ENCODE measurements at regions not wholly inside any gene's neighbourhood (a gene's known extent, or its start where the extent isn't known, plus 50 kb on each side); places are given as distances from the start of the nearest gene placed in this dataset.
"Not testable (repeated sequence)": the region's sequence is repeated elsewhere in the genome, so short reads cannot be mapped to it uniquely, and the experiment has no call there.

- in situ Hi-C loops (cut with HindIII; ENCODE audit: low sequenced_read_pairs), result no loop called here
- DNase-seq (ENCODE audit: low spot score), result no peak
These were observed 351.9 kb upstream of the FAT1 start for GRCh38 chr4:187075514-187075913.

DNA sequence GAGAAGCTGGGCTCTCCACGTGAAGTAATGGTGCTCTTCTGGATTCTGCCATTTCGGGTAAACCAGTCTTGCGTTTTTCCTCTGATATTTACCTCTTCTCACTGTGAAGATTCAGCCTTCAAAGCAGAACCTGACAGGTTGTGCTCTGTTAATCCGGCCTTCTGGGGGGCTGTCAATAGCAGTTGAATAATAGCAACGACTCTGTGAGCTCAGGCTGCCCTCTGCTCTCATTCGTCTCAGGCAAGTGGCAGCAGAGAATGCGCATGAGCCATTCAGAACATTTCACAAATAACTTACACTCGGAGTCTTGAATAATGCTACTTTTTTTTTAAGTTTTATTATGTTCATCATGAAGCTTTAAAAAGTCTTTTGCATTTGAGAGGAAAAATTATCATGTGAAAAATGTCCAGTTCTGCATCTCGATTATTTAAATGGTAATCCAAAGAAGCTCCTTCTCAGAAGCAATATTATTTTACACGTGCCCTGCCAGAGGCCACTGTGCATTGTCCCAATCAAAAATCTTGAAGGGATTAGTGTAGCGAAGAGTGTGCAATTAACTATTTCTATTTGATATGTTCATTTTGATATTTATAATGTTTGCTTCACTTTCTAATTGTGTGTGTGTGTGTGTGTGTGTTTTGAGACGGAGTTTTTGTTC, 354.2 kb upstream of the FAT1 start:
- in situ Hi-C loops (cut with HindIII; ENCODE audit: low sequenced_read_pairs), result no loop called here
- DNase-seq (ENCODE audit: low spot score), result no peak

- in situ Hi-C loops (cut with HindIII; ENCODE audit: low sequenced_read_pairs), result no loop called here
- DNase-seq (ENCODE audit: low spot score), result no peak
These were observed 361.0 kb upstream of the FAT1 start for GRCh38 chr4:187084701-187085100.

GRCh38 chr4:187085339-187085738, 361.7 kb upstream of the FAT1 start:
- in situ Hi-C loops (cut with HindIII; ENCODE audit: low sequenced_read_pairs), result no loop called here
- no peak for DNase-seq (ENCODE audit: low spot score)

DNA sequence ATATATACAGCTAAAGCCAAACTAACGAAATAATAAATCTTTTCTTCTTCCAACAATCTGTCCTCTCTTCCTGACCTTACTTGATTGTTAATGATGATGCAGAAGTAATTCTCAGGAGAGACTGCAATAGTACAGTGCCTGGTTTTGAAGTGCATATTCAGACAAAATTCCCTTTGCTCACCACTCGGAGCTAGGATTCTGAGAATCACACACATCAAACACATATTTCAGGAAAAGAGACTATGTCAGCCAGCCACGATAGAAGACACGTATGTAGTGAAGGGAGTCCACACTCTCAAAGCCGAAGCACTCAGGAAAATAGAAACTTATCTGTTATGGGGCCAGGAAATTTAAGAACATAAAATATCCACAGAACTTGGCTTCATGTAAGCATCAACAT, 362.5 kb upstream of the FAT1 start:
- in situ Hi-C loops (cut with HindIII; ENCODE audit: low sequenced_read_pairs), result no loop called here
- DNase-seq (ENCODE audit: low spot score), result no peak

- no peak for DNase-seq (ENCODE audit: low spot score)
- in situ Hi-C loops (cut with HindIII; ENCODE audit: low sequenced_read_pairs), result no loop called here
These were observed 364.6 kb upstream of the FAT1 start for GRCh38 chr4:187088070-187088799.

DNA sequence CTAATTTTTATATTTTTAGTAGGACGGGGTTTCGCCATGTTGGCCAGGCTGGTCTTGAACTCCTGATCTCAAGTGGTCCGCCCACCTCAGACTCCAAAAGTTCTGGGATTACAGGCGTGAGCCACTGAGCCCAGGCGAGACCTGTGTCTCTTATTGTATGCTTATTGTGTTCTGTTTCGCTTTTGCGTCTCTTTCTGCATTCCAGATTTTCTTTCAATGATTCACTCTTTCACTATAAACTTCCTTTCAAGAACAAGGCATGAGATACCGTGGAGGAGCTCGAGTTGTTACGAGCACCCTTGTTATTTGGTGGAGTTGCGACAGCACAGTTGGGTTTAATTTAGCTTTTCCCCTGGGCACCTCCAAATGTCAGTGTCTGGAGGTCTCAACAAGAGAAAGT, 366.7 kb upstream of the FAT1 start:
- in situ Hi-C loops (cut with HindIII; ENCODE audit: low sequenced_read_pairs), result no loop called here
- DNase-seq (ENCODE audit: low spot score), result no peak

DNA sequence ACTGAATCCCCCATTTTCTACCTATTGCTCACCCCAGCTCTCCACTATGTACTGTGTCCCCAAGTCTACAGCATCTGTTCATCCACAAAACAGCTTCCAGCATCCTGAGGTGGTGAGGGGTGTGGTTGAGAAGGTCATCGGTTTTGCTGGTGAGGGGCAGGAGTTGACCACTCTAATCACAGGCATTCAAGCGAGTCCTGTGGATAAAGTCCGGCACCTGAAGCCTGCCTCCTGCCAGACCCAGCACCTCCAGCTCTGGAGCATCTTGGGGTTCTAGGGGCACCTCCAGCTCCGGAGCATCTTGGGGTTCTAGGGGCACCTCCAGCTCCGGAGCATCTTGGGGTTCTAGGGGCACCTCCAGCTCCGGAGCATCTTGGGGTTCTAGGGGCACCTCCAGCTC, 367.2 kb upstream of the FAT1 start:
- in situ Hi-C loops (cut with HindIII; ENCODE audit: low sequenced_read_pairs); DNase-seq (ENCODE audit: low spot score): not testable (repeated sequence)

- no peak for DNase-seq (ENCODE audit: low spot score)
- in situ Hi-C loops (cut with HindIII; ENCODE audit: low sequenced_read_pairs), result no loop called here
These were observed 370.5 kb upstream of the FAT1 start for GRCh38 chr4:187094144-187094543.

DNA sequence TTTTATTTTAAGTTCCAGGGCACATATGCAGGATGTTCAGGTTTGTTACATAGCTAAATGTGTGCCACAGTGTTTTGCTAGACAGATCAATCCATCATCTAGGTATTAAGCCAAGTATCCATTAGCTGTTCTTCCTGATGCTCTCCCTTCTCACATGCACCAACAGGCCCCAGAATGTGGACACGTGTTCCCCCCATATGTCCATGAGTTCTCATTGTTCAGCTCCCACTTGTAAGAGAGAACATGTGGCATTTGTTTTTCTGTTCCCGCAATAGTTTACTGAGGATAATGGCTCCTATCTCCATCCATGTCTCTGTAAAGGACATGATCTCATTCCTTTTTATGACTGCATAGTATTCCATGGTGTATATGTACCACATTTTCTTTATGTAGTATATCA, 374.8 kb upstream of the FAT1 start:
- DNase-seq (ENCODE audit: low spot score), result no peak
- in situ Hi-C loops (cut with HindIII; ENCODE audit: low sequenced_read_pairs), result no loop called here

- DNase-seq (ENCODE audit: low spot score), result no peak
- in situ Hi-C loops (cut with HindIII; ENCODE audit: low sequenced_read_pairs), result no loop called here
These were observed 379.7 kb upstream of the FAT1 start for GRCh38 chr4:187103351-187103750.

GRCh38 chr4:187108845-187109244, 385.2 kb upstream of the FAT1 start:
- in situ Hi-C loops (cut with HindIII; ENCODE audit: low sequenced_read_pairs), result no loop called here
- DNase-seq (ENCODE audit: low spot score), result no peak

DNA sequence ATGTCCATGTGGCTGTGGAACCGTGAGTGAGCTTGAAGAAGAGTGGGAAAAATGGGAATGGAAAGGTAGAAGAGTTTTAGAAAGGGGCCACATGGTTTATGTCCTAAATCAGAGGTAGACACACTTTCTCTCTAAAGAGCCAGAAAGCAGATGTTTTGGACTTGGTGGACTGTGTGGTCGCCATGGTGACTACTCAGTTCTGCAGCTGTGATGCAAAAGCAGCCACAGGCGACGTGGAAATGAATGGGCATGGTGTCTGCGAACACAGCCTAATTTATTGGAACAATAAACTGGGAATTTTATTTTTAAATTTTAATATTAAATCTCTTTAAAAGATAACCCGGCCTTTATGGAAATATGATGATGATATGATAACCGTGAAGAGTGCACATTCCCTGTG, 386.0 kb upstream of the FAT1 start:
- in situ Hi-C loops (cut with HindIII; ENCODE audit: low sequenced_read_pairs), result no loop called here

DNA sequence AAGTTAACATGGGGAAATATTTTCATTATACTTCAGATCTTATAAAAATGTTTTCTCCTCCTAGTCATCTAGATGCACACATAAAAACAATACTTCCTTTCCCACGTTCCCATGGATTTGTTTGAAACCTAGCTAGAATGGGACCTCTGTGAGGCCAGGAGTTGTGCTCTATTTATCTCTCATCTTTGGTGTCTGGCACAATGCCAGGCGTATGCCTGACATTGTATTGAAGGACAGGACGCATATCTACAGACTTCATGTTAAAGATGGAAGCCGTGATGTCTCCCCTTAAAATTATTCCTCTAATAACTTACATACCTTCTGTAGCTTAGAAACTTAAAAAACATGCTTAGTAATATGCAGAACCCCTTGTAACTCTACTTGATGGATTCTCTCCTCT, 394.5 kb upstream of the FAT1 start:
- no peak for DNase-seq (ENCODE audit: low spot score)
- in situ Hi-C loops (cut with HindIII; ENCODE audit: low sequenced_read_pairs), result no loop called here

More for the DNA sequence above, 386.0 kb upstream of the FAT1 start:
- DNase-seq (ENCODE audit: low spot score), result no peak

DNA sequence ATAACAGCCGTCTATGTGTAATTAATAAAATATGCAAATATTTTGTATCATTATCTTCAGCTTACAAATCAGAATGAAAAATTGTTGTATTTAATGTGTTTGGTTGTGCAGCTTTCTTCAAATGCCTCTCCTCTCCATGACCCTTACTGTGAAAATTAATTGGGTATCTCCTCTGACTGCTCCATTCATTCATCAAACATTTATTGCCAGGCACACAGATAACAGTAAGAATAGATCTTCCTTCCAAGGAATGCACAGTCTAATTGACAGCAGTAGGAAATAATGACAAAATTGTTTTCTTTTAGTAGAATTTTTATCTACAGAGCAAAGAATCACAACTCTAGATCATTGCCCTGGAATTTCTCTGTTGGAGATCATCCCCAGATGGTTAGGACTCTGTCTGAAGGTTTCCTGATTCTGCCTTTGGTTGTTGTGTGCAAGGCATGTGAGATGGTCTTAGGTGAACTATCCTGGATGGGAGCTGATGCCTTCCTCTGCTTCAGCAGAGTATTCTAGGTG, 395.0 kb upstream of the FAT1 start:
- DNase-seq (ENCODE audit: low spot score), result no peak
- in situ Hi-C loops (cut with HindIII; ENCODE audit: low sequenced_read_pairs), result no loop called here

GRCh38 chr4:187124331-187124730, 400.7 kb upstream of the FAT1 start:
- no peak for DNase-seq (ENCODE audit: low spot score)
- in situ Hi-C loops (cut with HindIII; ENCODE audit: low sequenced_read_pairs), result no loop called here

- DNase-seq (ENCODE audit: low spot score), result no peak
- in situ Hi-C loops (cut with HindIII; ENCODE audit: low sequenced_read_pairs), result no loop called here
These were observed 401.4 kb upstream of the FAT1 start for GRCh38 chr4:187125062-187125461.

- no peak for DNase-seq (ENCODE audit: low spot score)
- in situ Hi-C loops (cut with HindIII; ENCODE audit: low sequenced_read_pairs), result no loop called here
These were observed 403.8 kb upstream of the FAT1 start for GRCh38 chr4:187127456-187127855.

- DNase-seq (ENCODE audit: low spot score), result no peak
These were observed 404.6 kb upstream of the FAT1 start for GRCh38 chr4:187128222-187128621.

GRCh38 chr4:187128976-187129375, 405.3 kb upstream of the FAT1 start:
- DNase-seq (ENCODE audit: low spot score), result no peak
- in situ Hi-C loops (cut with HindIII; ENCODE audit: low sequenced_read_pairs), result no loop called here

More at GRCh38 chr4:187128222-187128621, 404.6 kb upstream of the FAT1 start:
- in situ Hi-C loops (cut with HindIII; ENCODE audit: low sequenced_read_pairs), result no loop called here

- in situ Hi-C loops (cut with HindIII; ENCODE audit: low sequenced_read_pairs); DNase-seq (ENCODE audit: low spot score): not testable (repeated sequence)
These were observed 408.2 kb upstream of the FAT1 start for GRCh38 chr4:187131826-187132225.
